ENCODE measurements at regions not wholly inside any gene's neighbourhood (a gene's known extent, or its start where the extent isn't known, plus 50 kb on each side); places are given as distances from the start of the nearest gene placed in this dataset.
A peak's percentile ranks its signal among the peaks of the same experiment; 100 is the strongest.

DNA sequence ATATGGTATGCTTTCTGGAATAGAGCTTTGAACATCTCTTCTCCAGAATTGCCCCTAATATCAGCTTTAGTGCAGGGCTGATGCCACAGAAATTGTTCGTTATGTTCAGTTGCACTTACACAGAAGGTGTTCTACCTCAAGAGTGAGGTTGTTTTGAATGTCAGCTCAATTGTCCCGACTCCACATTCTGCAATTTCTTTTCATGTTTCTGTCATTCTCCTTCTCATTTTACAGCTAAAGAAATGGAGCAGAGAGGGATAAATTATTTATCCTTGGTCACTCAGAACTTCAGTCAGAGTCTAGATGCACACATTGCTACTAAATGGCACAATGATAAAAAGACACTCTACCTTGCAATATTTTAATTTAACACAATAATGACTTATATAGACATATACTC is 137.0 kb upstream of the CCN2 start:
- no peaks in the 10 kb centered on the region for H3K27me3 ChIP-seq
- no peak overlapping the region for H3K4me3 ChIP-seq
- no peaks in the 10 kb centered on the region for H3K9me3 ChIP-seq
- WGBS, 3 donors, result 86 to 100% (median 95%) methylated on average over 2 of the region's 2 CpGs
- no peak overlapping the region for H3K27ac ChIP-seq
- DNase-seq, result no peak
- TF ChIP-seq EP300 (IDR thresholded peaks at IDR 0.05) (no peak), POLR2A (IDR thresholded peaks at IDR 0.05) (no peak)
- TF ChIP-seq, protein P1, sequence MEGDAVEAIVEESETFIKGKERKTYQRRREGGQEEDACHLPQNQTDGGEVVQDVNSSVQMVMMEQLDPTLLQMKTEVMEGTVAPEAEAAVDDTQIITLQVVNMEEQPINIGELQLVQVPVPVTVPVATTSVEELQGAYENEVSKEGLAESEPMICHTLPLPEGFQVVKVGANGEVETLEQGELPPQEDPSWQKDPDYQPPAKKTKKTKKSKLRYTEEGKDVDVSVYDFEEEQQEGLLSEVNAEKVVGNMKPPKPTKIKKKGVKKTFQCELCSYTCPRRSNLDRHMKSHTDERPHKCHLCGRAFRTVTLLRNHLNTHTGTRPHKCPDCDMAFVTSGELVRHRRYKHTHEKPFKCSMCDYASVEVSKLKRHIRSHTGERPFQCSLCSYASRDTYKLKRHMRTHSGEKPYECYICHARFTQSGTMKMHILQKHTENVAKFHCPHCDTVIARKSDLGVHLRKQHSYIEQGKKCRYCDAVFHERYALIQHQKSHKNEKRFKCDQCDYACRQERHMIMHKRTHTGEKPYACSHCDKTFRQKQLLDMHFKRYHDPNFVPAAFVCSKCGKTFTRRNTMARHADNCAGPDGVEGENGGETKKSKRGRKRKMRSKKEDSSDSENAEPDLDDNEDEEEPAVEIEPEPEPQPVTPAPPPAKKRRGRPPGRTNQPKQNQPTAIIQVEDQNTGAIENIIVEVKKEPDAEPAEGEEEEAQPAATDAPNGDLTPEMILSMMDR (IDR thresholded peaks at IDR 0.05), result no peak
- H3K4me1 ChIP-seq (ENCODE audit: insufficient read depth), result no peaks in the 10 kb centered on the region
- intact Hi-C loops (cut with DNase I), result no loop called here
- no peaks in the 10 kb centered on the region for H3K36me3 ChIP-seq

DNA sequence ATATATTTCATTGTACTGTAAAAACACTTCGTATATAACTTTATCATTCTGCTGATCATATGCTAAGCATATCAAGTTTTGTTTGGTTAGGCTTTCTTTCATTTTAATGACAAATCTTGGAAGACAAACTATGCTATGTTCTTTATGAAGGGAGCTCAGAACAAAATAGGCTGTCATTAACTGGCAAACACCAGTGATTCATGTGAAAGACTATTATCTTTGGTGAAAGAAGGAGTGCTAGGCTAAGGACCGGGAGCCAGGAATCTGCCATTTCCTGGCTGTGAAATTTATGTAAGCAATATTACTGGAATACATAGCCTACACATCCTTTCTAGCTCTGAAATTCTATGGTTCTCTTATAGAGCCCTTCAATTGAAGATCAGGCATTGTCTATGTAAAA is 136.2 kb upstream of the CCN2 start:
- H3K4me1 ChIP-seq (ENCODE audit: insufficient read depth), result no peaks in the 10 kb centered on the region
- TF ChIP-seq POLR2A (IDR thresholded peaks at IDR 0.05) (no peak), EP300 (IDR thresholded peaks at IDR 0.05) (no peak)
- TF ChIP-seq, protein P1 (IDR thresholded peaks at IDR 0.05), result no peak
- no peak overlapping the region for H3K4me3 ChIP-seq
- 74 to 86% (median 82%) methylated on average over 2 of the region's 2 CpGs for WGBS, 3 donors
- H3K27ac ChIP-seq, result no peak overlapping the region
- intact Hi-C loops (cut with DNase I), result no loop called here
- no peaks in the 10 kb centered on the region for H3K27me3 ChIP-seq
- no peaks in the 10 kb centered on the region for H3K9me3 ChIP-seq
- DNase-seq, result no peak
- no peaks in the 10 kb centered on the region for H3K36me3 ChIP-seq

DNA sequence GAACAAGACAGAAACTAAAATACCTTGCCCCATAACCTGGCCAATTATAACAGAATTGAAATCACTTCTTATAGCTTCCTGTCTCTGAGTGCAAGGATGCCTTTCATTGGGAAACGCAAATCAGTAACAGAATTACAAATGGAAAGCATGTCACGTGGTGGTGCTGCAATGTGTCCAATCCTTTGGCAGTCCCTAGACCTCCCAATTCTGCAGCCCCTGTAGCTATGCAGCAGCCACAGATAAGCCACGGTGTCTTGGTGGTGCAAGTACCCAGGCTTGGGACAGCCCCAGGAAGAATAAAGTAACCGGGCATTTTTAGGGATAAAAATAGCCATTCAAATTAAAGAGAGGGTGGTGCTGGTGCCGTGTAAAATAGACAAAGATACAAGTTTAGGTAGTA is 134.6 kb upstream of the CCN2 start:
- no peaks in the 10 kb centered on the region for H3K9me3 ChIP-seq
- DNase-seq, result no peak
- TF ChIP-seq EP300 (IDR thresholded peaks at IDR 0.05), result no peak
- intact Hi-C loops (cut with DNase I), result no loop called here
- no peak overlapping the region for H3K27ac ChIP-seq
- no peaks in the 10 kb centered on the region for H3K4me1 ChIP-seq (ENCODE audit: insufficient read depth)
- H3K4me3 ChIP-seq, result no peak overlapping the region
- 65 to 71% (median 69%) methylated on average over 5 of the region's 5 CpGs for WGBS, 3 donors
- H3K27me3 ChIP-seq, result no peaks in the 10 kb centered on the region
- no peaks in the 10 kb centered on the region for H3K36me3 ChIP-seq

DNA sequence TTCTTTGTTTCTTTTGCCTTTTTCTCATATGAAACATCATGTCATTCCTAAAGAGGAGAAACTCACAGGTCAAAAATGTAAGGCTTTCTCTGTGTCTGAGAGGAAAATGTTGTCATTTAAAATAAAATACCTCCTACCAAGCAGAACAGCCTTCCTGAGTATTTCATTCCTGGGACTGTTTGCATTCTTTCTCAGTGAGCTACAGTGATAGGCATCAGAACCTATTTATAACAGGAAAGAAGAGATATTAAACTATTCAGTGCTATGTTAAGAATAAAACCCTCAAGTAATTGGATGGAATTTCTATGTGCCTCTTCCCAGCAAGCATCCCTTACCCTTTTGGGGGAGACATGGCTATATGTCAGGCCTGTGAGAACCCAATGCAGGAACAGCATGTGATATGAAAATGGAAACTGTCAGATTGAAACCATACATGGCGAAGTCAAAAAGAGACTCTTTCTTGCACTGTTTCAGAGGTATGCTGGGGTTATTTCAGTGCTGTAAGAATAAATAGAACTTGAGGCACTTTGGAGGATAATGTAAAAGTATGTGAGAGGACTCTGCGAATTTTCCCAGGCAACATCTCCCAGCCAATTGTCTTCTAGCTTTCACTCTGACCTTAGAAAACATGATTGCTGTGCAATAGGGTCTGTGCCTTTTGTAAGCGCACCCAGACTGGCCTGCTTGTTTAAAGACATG is 133.8 kb upstream of the CCN2 start:
- H3K4me1 ChIP-seq (ENCODE audit: insufficient read depth), result no peaks in the 10 kb centered on the region
- intact Hi-C loops (cut with DNase I), result no loop called here
- H3K36me3 ChIP-seq, result no peaks in the 10 kb centered on the region
- 19 to 41% (median 29%) methylated on average over 3 of the region's 3 CpGs for WGBS, 3 donors
- H3K4me3 ChIP-seq, result peak overlapping the region; percentile 4
- no peak for TF ChIP-seq POLR2A (IDR thresholded peaks at IDR 0.05)
- TF ChIP-seq EP300 (IDR thresholded peaks at IDR 0.05), result no peak
- TF ChIP-seq, protein P1 (IDR thresholded peaks at IDR 0.05), result no peak
- no peaks in the 10 kb centered on the region for H3K9me3 ChIP-seq
- no peaks in the 10 kb centered on the region for H3K27me3 ChIP-seq
- DNase-seq, result no peak
- peak overlapping the region in 1 of 2 donors; percentile 36 for H3K27ac ChIP-seq

DNA sequence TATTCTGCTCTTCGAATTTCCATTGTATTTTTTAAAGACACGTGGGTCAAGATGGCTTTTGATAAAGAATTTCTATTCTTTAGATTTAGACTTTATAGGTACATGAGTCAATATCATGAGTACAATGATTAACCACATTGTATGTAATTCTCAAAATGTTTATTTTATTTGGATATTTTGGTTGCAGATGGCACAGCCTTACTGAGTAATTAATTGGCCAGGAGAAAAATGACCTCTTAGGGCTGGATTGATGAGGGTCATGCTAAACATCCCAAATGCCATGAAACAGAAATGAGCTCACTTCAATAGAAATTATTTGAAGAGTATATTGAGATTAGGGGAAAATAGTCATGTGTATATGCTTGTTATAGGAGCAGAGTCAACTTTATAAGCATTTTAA is 131.2 kb upstream of the CCN2 start:
- DNase-seq, result no peak
- H3K9me3 ChIP-seq, result no peaks in the 10 kb centered on the region
- H3K4me1 ChIP-seq (ENCODE audit: insufficient read depth), result no peaks in the 10 kb centered on the region
- 95 to 96% (median 95%) methylated on average over 2 of the region's 2 CpGs for WGBS, 3 donors
- H3K36me3 ChIP-seq, result no peaks in the 10 kb centered on the region
- no peak overlapping the region for H3K27ac ChIP-seq
- no peak overlapping the region for H3K4me3 ChIP-seq
- H3K27me3 ChIP-seq, result no peaks in the 10 kb centered on the region
- TF ChIP-seq, protein P1 (IDR thresholded peaks at IDR 0.05), result no peak
- TF ChIP-seq EP300 (IDR thresholded peaks at IDR 0.05) (no peak), POLR2A (IDR thresholded peaks at IDR 0.05) (no peak)
- intact Hi-C loops (cut with DNase I), result no loop called here
